ENCODE measurements at regions not wholly inside any gene's neighbourhood (a gene's known extent, or its start where the extent isn't known, plus 50 kb on each side); places are given as distances from the start of the nearest gene placed in this dataset.

DNA sequence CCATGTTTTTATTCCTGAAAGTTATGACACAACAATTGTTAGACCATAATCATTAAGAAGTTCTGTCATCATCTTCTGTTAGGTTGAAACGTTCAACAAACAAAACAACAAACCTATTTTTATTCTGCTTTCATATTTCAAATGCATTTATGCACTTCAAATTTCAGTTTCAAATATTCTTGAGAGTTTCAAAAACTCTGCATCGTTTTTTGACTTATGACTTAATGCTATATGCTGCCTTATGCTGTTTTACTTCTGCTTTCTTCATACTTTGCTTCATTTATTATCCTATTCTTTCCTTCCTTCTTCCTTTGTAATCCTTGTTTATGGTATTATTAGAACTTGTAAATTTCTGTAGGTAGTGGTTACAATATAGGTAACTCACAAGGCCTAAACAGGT is 95.0 kb downstream of the PCSK1 start:
- ChIA-PET CTCF (no interaction called here), POLR2A (ENCODE audit: unreplicated experiment) (no interaction called here)
- Histone ChIP-seq H3K27me3 (ENCODE audit: insufficient read depth, low read depth) (no peaks in the 10 kb centered on the region), H3F3A (ENCODE audit: insufficient read depth, low read depth) (0 out of 2 replicates have a peak, but pooled peaks cover 3% of the 10 kb centered on the region), H3K4me3 (no peak overlapping the region), H3K9me3 (ENCODE audit: insufficient read depth, low read depth) (no peaks in the 10 kb centered on the region), H3K4me1 (replicated peaks; ENCODE audit: insufficient read depth) (peaks cover 10% of the 10 kb centered on the region), H2AFZ (no peak overlapping the region), H3K79me2 (ENCODE audit: low read depth) (no peaks in the 10 kb centered on the region), H3K36me3 (ENCODE audit: low read depth) (no peaks in the 10 kb centered on the region), H3K4me2 (no peak overlapping the region), H3K9me2 (ENCODE audit: insufficient read depth) (no peaks in the 10 kb centered on the region), H3K27ac (no peak overlapping the region), H4K20me1 (ENCODE audit: insufficient read depth) (no peaks in the 10 kb centered on the region)
- intact Hi-C loops (cut with micrococcal nuclease; ENCODE audit: unreplicated experiment) = loop anchor here (5.0 kb wide), 3 partner anchors 271 to 696 kb away; no protein-coding TSS in a partner anchor
- no TSS peak for BruUV-seq (replicated peaks)
- TF ChIP-seq EZH2 (IDR thresholded peaks at IDR 0.05; ENCODE audit: low read depth) (no peak), CTCF (conservative IDR thresholded peaks at IDR 0.05) (no peak)
- DNase-seq = no peak

- Histone ChIP-seq H3K4me1 (replicated peaks; ENCODE audit: insufficient read depth) (peaks cover 10% of the 10 kb centered on the region), H3K79me2 (ENCODE audit: low read depth) (no peaks in the 10 kb centered on the region), H3K27me3 (ENCODE audit: insufficient read depth, low read depth) (no peaks in the 10 kb centered on the region), H3K36me3 (ENCODE audit: low read depth) (no peaks in the 10 kb centered on the region), H3K4me3 (no peak overlapping the region), H4K20me1 (ENCODE audit: insufficient read depth) (no peaks in the 10 kb centered on the region), H3K4me2 (no peak overlapping the region), H3K9me2 (ENCODE audit: insufficient read depth) (no peaks in the 10 kb centered on the region), H3F3A (ENCODE audit: insufficient read depth, low read depth) (0 out of 2 replicates have a peak, but pooled peaks cover 3% of the 10 kb centered on the region), H3K27ac (no peak overlapping the region), H2AFZ (no peak overlapping the region), H3K9me3 (ENCODE audit: insufficient read depth, low read depth) (no peaks in the 10 kb centered on the region)
- POLR2A ChIA-PET (ENCODE audit: unreplicated experiment) = no interaction called here
- BruUV-seq (replicated peaks) = no TSS peak
- intact Hi-C loops (cut with micrococcal nuclease; ENCODE audit: unreplicated experiment) = loop anchor here (2.0 to 5.0 kb wide), 4 partner anchors 82 to 695 kb away; no protein-coding TSS in a partner anchor
- CTCF ChIA-PET = interaction anchor here (1.4 to 2.0 kb wide), 3 partner anchors 19 to 444 kb away, joined by 3 to 7 read pairs (median 4); no protein-coding TSS in a partner anchor
- no peak for DNase-seq
- TF ChIP-seq EZH2 (IDR thresholded peaks at IDR 0.05; ENCODE audit: low read depth) (no peak), CTCF (conservative IDR thresholded peaks at IDR 0.05) (no peak)
These were observed 95.8 kb downstream of the PCSK1 start for GRCh38 chr5:96337048-96337781.

- H3K4me2 ChIP-seq = peak overlapping the region; percentile 65
- H3F3A ChIP-seq (ENCODE audit: insufficient read depth, low read depth) = 0 out of 2 replicates have a peak, but pooled peaks cover 3% of the 10 kb centered on the region
- POLR2A ChIA-PET (ENCODE audit: unreplicated experiment) = interaction anchor here (0.7 kb wide), 1 partner anchor 101 kb away, joined by 3 read pairs; no protein-coding TSS in a partner anchor
- no peaks in the 10 kb centered on the region for H3K27me3 ChIP-seq (ENCODE audit: insufficient read depth, low read depth)
- peak overlapping the region; percentile 40 for H2AFZ ChIP-seq
- TF ChIP-seq CTCF (conservative IDR thresholded peaks at IDR 0.05) (peak; percentile 89), EZH2 (IDR thresholded peaks at IDR 0.05; ENCODE audit: low read depth) (no peak)
- no peaks in the 10 kb centered on the region for H4K20me1 ChIP-seq (ENCODE audit: insufficient read depth)
- H3K36me3 ChIP-seq (ENCODE audit: low read depth) = no peaks in the 10 kb centered on the region
- CTCF ChIA-PET = interaction anchor here (0.7 to 2.0 kb wide), 5 partner anchors 18 to 444 kb away, joined by 3 to 7 read pairs (median 4); no protein-coding TSS in a partner anchor
- peak overlapping the region; percentile 48 for H3K27ac ChIP-seq
- no peak overlapping the region for H3K4me3 ChIP-seq
- DNase-seq = peak; percentile 63 to 76
- no TSS peak for BruUV-seq (replicated peaks)
- H3K9me2 ChIP-seq (ENCODE audit: insufficient read depth) = no peaks in the 10 kb centered on the region
- H3K4me1 ChIP-seq (replicated peaks; ENCODE audit: insufficient read depth) = peaks cover 17% of the 10 kb centered on the region
- H3K79me2 ChIP-seq (ENCODE audit: low read depth) = no peaks in the 10 kb centered on the region
- intact Hi-C loops (cut with micrococcal nuclease; ENCODE audit: unreplicated experiment) = loop anchor here (1.0 to 5.0 kb wide), 9 partner anchors 82 to 694 kb away; partner anchors contain the start of gene ELL2
- H3K9me3 ChIP-seq (ENCODE audit: insufficient read depth, low read depth) = no peaks in the 10 kb centered on the region
These were observed 96.6 kb downstream of the PCSK1 start for GRCh38 chr5:96336351-96336985.
